ENCODE measurements at regions not wholly inside any gene's neighbourhood (a gene's known extent, or its start where the extent isn't known, plus 50 kb on each side); places are given as distances from the start of the nearest gene placed in this dataset.
"Not testable (repeated sequence)": the region's sequence is repeated elsewhere in the genome, so short reads cannot be mapped to it uniquely, and the experiment has no call there.

GRCh38 chr2:121132054-121132761 lies 152.8 kb downstream of the TFCP2L1 start:
- no peak for DNase-seq (ENCODE audit: low read depth in 2 of 2)

- DNase-seq (ENCODE audit: low read depth in 2 of 2) = no peak
Observed at GRCh38 chr2:121132762-121133107, 152.3 kb downstream of the TFCP2L1 start.

GRCh38 chr2:121133551-121134319 lies 151.3 kb downstream of the TFCP2L1 start:
- no peak for DNase-seq (ENCODE audit: low read depth in 2 of 2)

- no peak for DNase-seq (ENCODE audit: low read depth in 2 of 2)
Observed at GRCh38 chr2:121134728-121135127, 150.3 kb downstream of the TFCP2L1 start.

DNA sequence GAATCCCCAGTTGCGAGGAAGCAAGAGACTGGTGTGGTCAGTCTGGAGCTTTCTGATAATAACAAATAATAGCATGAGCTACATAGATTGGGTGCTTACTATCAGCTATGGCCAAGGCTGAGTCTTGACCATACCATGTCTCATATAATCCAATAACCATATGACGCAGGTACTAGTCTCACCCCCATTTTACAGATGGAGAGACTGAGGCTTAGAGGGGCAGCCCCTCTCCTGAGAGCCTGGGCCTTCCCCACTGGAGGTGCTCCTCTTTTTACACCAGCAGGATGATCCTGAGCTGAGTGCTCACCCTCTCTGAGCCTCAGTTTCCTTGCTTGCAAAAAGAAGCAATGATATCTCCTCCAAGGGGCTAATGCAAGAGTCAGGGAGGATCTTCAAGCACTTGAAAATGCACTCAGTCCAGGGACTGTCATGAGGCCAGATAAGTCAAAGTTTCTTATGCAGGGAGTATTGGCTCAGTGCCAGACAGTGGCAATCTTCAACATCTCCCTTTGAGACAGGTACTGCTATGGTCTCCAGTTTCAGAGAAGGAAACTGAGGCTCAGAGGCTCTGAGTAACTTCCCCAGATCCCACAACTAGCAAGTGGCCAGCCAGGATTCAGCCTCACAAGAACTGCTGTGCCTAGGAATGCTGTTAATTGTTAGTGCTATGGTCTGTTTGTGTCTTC lies 149.7 kb downstream of the TFCP2L1 start:
- DNase-seq (ENCODE audit: low read depth in 2 of 2) = no peak

DNA sequence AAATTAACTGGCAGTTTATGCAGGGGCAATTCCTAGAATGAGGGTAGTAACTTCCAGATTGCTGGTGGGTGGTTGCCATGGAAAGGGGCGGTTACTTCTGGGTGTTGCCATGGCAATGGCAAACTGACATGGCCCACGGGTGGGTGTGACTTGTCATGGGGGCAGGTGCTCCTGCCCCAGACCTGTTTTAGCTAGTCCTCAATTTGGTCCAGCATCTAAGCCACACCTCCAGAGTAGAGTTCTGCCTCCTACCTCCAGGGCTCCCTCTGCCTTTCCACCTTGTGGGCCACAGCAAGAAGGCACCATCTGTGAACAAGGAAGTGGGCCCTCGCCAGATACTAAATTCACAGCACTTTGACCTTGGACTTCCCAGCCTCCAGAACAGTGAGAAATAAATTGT lies 148.7 kb downstream of the TFCP2L1 start:
- no peak for DNase-seq (ENCODE audit: low read depth in 2 of 2)

DNA sequence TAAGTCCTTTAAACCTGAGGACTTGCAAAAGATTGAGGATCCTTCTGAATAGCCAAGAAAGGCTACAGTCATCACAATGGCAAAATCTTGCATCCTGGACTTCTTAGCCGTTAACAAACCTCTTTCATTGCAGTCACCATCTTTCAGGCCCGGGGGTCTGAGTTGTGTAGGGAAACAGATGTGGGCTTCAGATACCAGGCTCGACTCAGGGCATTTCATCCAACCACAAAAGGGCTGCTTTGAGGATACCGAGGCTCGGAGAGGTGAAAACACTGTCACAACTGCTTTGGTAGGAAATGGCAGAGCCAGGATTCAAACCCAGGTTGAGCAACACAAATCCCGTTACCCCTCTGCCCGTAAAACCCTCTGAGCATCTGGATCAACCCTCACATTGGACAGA lies 147.4 kb downstream of the TFCP2L1 start:
- no peak for DNase-seq (ENCODE audit: low read depth in 2 of 2)

GRCh38 chr2:121140734-121141133 lies 144.3 kb downstream of the TFCP2L1 start:
- no peak for DNase-seq (ENCODE audit: low read depth in 2 of 2)

GRCh38 chr2:121142452-121142851 lies 142.6 kb downstream of the TFCP2L1 start:
- DNase-seq (ENCODE audit: low read depth in 2 of 2) = no peak

DNA sequence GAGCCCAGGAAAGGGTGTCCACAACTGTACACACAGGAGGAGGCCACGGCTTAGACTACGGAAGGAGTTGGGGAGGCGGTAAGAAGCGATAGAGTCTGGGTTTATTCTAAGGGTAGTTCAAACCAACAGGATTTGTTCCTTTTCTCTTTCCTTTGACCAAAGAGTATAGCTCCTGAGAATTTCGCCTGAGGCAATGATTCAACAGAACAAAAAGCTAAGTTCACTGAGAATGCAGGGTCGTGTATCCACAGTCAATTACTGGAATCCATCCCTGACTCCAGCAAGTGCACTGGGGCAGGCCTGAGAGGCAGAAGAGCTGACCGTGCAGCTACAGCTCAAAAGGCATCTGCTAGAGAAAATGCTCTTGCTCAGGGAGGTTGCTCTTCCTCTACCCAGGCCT lies 140.9 kb downstream of the TFCP2L1 start:
- no peak for DNase-seq (ENCODE audit: low read depth in 2 of 2)

DNA sequence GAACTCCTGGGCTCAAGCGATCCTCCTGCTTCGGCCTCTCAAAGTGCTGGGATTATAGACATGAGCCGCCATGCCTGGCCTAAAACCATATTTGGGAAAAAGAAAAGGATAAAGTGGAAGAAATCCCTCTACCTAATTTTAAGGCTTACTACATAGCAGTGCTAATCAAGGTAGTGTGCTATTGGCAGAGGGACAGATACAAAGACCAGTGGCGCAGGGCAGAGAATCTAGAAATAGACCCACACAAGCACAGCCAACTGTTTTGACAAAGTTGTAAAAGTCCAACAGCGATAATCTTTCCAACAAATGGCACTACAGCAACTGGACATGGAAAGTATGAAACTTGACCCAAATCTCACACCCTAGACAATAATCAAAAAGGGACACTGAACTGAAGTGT lies 138.4 kb downstream of the TFCP2L1 start:
- no peak for DNase-seq (ENCODE audit: low read depth in 2 of 2)

- DNase-seq (ENCODE audit: low read depth in 2 of 2) = no peak
Observed at GRCh38 chr2:121147766-121148165, 137.2 kb downstream of the TFCP2L1 start.

DNA sequence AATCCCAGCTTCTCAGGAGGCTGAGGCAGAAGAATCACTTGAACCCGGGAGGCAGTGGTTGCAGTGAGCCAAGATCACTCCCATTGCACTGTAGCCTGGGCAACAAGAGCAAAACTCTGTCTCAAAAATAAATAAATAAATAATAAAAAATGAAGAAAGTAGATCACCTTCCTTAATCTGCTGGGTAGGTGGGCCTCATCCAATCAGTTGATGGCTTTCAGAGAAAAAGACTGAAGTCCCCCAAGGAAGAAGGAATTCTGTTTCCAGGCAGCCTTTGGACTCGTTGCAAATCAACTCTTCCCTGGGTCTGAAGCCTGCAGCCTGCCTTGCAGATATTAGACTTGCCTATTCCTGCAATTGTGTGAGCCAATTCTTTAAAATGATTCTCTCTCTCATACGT lies 136.5 kb downstream of the TFCP2L1 start:
- no peak for DNase-seq (ENCODE audit: low read depth in 2 of 2)

GRCh38 chr2:121149384-121149783 lies 135.6 kb downstream of the TFCP2L1 start:
- no peak for DNase-seq (ENCODE audit: low read depth in 2 of 2)

- DNase-seq (ENCODE audit: low read depth in 2 of 2) = no peak
Observed at GRCh38 chr2:121150126-121150525, 134.9 kb downstream of the TFCP2L1 start.

DNA sequence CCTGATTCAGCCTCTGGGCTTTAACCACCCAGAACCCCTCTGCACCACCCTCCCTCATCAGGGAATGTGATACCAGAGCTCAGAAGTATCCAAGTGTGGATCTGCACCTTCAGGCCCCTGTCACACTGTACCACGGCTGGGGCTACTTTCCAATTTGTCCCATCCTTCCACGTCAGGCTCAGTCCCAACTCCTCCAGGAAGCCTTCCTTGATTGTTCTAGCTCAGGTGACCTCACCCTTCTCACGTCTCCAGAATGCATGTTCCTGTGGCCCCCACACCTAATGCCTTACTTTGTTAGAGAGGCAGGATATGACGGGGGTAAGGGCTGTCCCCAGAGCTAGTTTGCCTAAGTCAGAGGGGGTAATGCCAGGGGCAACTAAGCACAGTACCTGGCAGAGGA lies 134.3 kb downstream of the TFCP2L1 start:
- no peak for DNase-seq (ENCODE audit: low read depth in 2 of 2)

GRCh38 chr2:121151311-121152109 lies 133.5 kb downstream of the TFCP2L1 start:
- no peak for DNase-seq (ENCODE audit: low read depth in 2 of 2)

GRCh38 chr2:121152861-121153260 lies 132.1 kb downstream of the TFCP2L1 start:
- no peak for DNase-seq (ENCODE audit: low read depth in 2 of 2)

- DNase-seq (ENCODE audit: low read depth in 2 of 2) = no peak
Observed at GRCh38 chr2:121153516-121153915, 131.5 kb downstream of the TFCP2L1 start.

GRCh38 chr2:121155502-121156056 lies 129.4 kb downstream of the TFCP2L1 start:
- DNase-seq (ENCODE audit: low read depth in 2 of 2) = no peak

- DNase-seq (ENCODE audit: low read depth in 2 of 2) = not testable (repeated sequence)
Observed at GRCh38 chr2:121157481-121157880, 127.5 kb downstream of the TFCP2L1 start.
